Choroid plexus epithelial cell (primary cell): ENCODE measurements at regions not wholly inside any gene's neighbourhood (a gene's known extent, or its start where the extent isn't known, plus 50 kb on each side); places are given as distances from the start of the nearest gene placed in this dataset.

Source experiments
- DNase-seq: peaks from one replicate; pipeline ENCODE4 v3.0.0-alpha.2; 2010; ENCODE audit warnings: low read depth
- H3K4me3 ChIP-seq: 2 replicates; pipeline ENCODE4 v1.5.1; 2011; ENCODE audit warnings: low read depth, mild to moderate bottlenecking, control low read depth, low read length, moderate library complexity
- CTCF ChIP-seq: conservative IDR thresholded peaks from 2 replicates; pipeline ENCODE4 v1.5.1; 2011; ENCODE audit warnings: low read depth, mild to moderate bottlenecking, control low read depth, inconsistent platforms, low read length, moderate library complexity

GRCh38 chr10:128516180-128516579 is 390.0 kb upstream of the MKI67 start:
- DNase-seq: no peak
- H3K4me3 ChIP-seq: no peak overlapping the region
- TF ChIP-seq CTCF: no peak

DNA sequence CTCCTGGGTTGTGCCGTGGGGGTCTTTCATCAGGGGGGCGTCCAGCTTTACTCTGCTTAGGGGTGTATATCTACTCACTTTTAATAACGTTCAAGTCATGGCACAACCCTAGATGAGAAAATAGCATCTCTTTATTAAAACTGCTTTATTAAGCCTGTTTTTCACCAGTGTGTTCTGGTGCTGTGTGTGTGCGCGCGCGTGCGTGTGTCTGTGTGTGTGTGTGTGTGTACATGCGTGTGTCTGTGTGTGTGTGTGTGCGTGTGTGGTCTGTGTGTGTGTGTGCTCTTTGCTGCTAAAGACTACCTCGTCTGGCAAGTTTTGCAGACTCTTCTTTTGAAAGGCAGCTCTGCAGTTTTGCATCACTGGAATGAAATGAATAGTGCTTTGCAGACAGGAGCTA is 390.9 kb upstream of the MKI67 start:
- no peak for TF ChIP-seq CTCF
- no peak for DNase-seq
- no peak overlapping the region for H3K4me3 ChIP-seq

DNA sequence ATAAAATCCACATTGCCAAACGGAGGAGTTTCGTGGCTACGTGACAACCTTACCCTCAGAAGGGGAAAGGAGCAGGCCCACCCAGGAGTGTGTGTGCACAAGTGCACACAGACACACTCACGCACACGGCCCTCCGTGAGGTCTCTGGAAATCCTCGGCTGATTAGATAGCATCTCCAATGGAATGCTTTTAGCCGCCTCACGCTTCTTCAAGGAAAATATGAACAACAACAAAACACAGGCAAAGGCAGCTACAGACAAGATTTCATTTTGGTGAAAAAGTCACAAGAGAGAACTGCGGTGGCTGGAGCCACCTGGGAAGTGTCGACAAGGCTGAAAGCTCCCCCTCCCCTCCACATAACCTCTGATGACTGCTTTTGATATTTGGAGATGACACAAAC is 391.8 kb upstream of the MKI67 start:
- DNase-seq: no peak
- no peak overlapping the region for H3K4me3 ChIP-seq
- no peak for TF ChIP-seq CTCF

- no peak overlapping the region for H3K4me3 ChIP-seq
Observed at GRCh38 chr10:128519581-128519980, 393.4 kb upstream of the MKI67 start.

DNA sequence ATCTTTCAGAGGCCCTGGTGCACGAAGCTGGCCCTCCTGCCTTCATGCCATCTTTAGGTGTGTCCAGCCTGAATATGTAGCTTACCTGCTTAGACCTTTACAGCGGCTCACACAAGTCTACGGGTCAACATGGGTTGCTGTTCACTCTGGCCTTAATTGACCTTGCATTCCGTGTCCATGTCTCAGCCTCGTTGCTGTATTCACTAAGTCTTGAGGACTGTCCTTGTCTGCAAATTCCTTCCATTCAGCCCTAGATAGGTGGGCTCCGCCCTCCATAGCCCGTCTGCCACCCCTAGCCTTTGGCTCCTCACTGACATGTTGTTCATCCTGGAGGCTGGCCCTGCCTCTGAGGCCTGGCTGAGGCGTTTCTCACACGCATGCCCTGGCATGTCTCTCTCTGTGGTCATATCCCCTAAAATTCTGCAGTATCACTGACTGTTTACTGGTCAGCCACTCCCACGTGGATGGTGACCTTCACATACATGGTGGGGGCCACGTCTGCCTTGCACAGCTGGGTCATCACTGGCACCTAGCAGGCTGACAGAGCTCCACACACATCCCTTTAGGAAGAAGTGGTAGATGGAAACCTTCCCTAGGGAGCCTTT is 394.1 kb upstream of the MKI67 start:
- DNase-seq: no peak
- H3K4me3 ChIP-seq: no peak overlapping the region
- TF ChIP-seq CTCF: no peak

More at GRCh38 chr10:128519581-128519980, 393.4 kb upstream of the MKI67 start:
- no peak for TF ChIP-seq CTCF
- no peak for DNase-seq

- TF ChIP-seq CTCF: no peak
- H3K4me3 ChIP-seq: no peak overlapping the region
- no peak for DNase-seq
Observed at GRCh38 chr10:128522551-128523308, 396.5 kb upstream of the MKI67 start.

- DNase-seq: no peak
- H3K4me3 ChIP-seq: no peak overlapping the region
- TF ChIP-seq CTCF: no peak
Observed at GRCh38 chr10:128525444-128525843, 399.2 kb upstream of the MKI67 start.
